GM23248 (cell line): ENCODE measurements at regions not wholly inside any gene's neighbourhood (a gene's known extent, or its start where the extent isn't known, plus 50 kb on each side); places are given as distances from the start of the nearest gene placed in this dataset.

ENCODE experiments used
- DNase-seq: peaks from one replicate; pipeline ENCODE4 v3.0.0-alpha.2; 2015
- H2AFZ ChIP-seq: fragments of 200-600 bp; sonication (generic); 2 replicates; pipeline ENCODE4 v1.6.1; 2016; ENCODE audit warnings: antibody characterized with exemption
- H3F3A ChIP-seq: fragments of 200-600 bp; sonication (generic); 2 replicates; pipeline ENCODE4 v1.6.1; 2016; ENCODE audit warnings: mild to moderate bottlenecking, antibody characterized with exemption, mixed run types; ENCODE audit not compliant: insufficient read depth
- H3K27ac ChIP-seq: fragments of 200-600 bp; sonication (generic); 2 replicates; pipeline ENCODE4 v1.5.1; 2016; ENCODE audit warnings: mild to moderate bottlenecking
- H3K27me3 ChIP-seq: fragments of 200-600 bp; sonication (generic); replicated peaks from 2 replicates; pipeline ENCODE4 v1.6.1; 2016; ENCODE audit warnings: mild to moderate bottlenecking; ENCODE audit not compliant: insufficient read depth
- H3K36me3 ChIP-seq: fragments of 200-600 bp; sonication (generic); 2 replicates; pipeline ENCODE4 v1.6.1; 2016; ENCODE audit warnings: low read depth, mild to moderate bottlenecking
- H3K4me1 ChIP-seq: fragments of 200-600 bp; sonication (generic); 2 replicates; pipeline ENCODE4 v1.6.1; 2016; ENCODE audit warnings: mild to moderate bottlenecking; ENCODE audit not compliant: insufficient read depth
- H3K4me2 ChIP-seq: fragments of 200-600 bp; sonication (generic); one replicate; pipeline ENCODE4 v1.6.1; 2016; ENCODE audit warnings: mild to moderate bottlenecking; ENCODE audit not compliant: unreplicated experiment
- H3K4me3 ChIP-seq: fragments of 200-600 bp; sonication (generic); 2 replicates; pipeline ENCODE4 v1.5.1; 2016; ENCODE audit warnings: mild to moderate bottlenecking
- H3K79me2 ChIP-seq: fragments of 200-600 bp; sonication (generic); 2 replicates; pipeline ENCODE4 v1.6.1; 2016; ENCODE audit warnings: mild to moderate bottlenecking; ENCODE audit not compliant: insufficient read depth
- H3K9ac ChIP-seq: fragments of 200-600 bp; sonication (generic); 2 replicates; pipeline ENCODE4 v1.6.1; 2016; ENCODE audit warnings: mild to moderate bottlenecking
- H3K9me2 ChIP-seq: fragments of 200-600 bp; sonication (generic); 2 replicates; pipeline ENCODE4 v1.6.1; 2016; ENCODE audit warnings: mixed run types, mild to moderate bottlenecking, moderate library complexity; ENCODE audit not compliant: insufficient read depth
- H3K9me3 ChIP-seq: fragments of 200-600 bp; sonication (generic); one replicate; pipeline ENCODE4 v1.6.1; 2017; ENCODE audit warnings: low read depth
- H4K20me1 ChIP-seq: fragments of 200-600 bp; sonication (generic); 2 replicates; pipeline ENCODE4 v1.6.0; 2016; ENCODE audit not compliant: insufficient read depth
- EZH2 ChIP-seq: fragments of 200-600 bp; sonication (generic); IDR thresholded peaks from 2 replicates; pipeline ENCODE4 v1.6.1; 2018; ENCODE audit warnings: antibody characterized with exemption, mild to moderate bottlenecking; ENCODE audit not compliant: insufficient read depth, poor library complexity, severe bottlenecking
- EZH2phosphoT487 ChIP-seq: fragments of 200-600 bp; sonication (generic); IDR thresholded peaks from 2 replicates; pipeline ENCODE4 v1.6.1; 2018; ENCODE audit warnings: antibody characterized with exemption, moderate library complexity, mild to moderate bottlenecking, low read depth; ENCODE audit not compliant: insufficient read depth
- WGBS, 2 experiments: methylation state at CpG; one replicate each; pipeline ENCODE4 v1.1.6; 2015 to 2017; ENCODE audit warnings: low lambda C conversion rate in 2 of 2, low coverage in 1 of 2; ENCODE audit errors: missing lambda C conversion rate in 2 of 2; 5-methylcytosine and 5-hydroxymethylcytosine counted together
- in situ Hi-C: fragments of 300-500 bp; cut with MboI; formaldehyde crosslinking; loops from 2 replicates; pipeline ENCODE4 v1.15.0; 2020

DNA sequence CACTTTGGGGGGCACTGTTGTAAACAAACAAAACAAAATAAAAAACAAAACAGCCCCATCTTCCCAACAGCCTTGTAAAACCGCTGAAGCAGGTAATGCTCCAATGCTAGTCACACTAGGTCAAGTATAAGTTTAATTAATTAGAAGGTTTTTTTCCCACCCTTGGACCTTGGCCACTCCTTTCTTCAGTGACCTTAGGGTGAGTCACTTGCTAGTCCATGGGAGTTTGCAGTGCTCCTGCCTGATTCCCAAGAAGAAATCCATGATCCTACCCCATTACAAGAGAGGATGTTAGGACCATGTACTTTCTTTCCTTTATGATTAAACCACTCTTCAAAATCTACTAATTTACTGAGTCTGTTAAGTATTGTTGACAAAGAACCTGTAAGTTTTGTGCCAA, 192.2 kb upstream of the CDKN2B start:
- no peaks in the 10 kb centered on the region for H3K9me2 ChIP-seq
- H4K20me1 ChIP-seq, result no peaks in the 10 kb centered on the region
- TF ChIP-seq EZH2phosphoT487 (no peak), EZH2 (no peak)
- 47 to 67% methylated on average over 1 of the region's 1 CpG for WGBS, 2 experiments
- no peaks in the 10 kb centered on the region for H3F3A ChIP-seq
- H3K4me1 ChIP-seq, result peaks cover 6% of the 10 kb centered on the region; the same call in 1 of the 2 replicates
- no peak overlapping the region for H3K27ac ChIP-seq
- H3K36me3 ChIP-seq, result no peaks in the 10 kb centered on the region
- H3K27me3 ChIP-seq, result no peaks in the 10 kb centered on the region
- no peak overlapping the region for H2AFZ ChIP-seq
- H3K9me3 ChIP-seq, result no peaks in the 10 kb centered on the region
- H3K79me2 ChIP-seq, result no peaks in the 10 kb centered on the region
- H3K4me3 ChIP-seq, result no peak overlapping the region
- no peak overlapping the region for H3K9ac ChIP-seq
- in situ Hi-C loops, result no loop called here
- peak; percentile 40 for DNase-seq
- no peak overlapping the region for H3K4me2 ChIP-seq

GRCh38 chr9:22203371-22204138, 194.4 kb upstream of the CDKN2B start:
- peak overlapping the region; percentile 53 for H3K4me2 ChIP-seq
- TF ChIP-seq EZH2, result no peak
- no peak for TF ChIP-seq EZH2phosphoT487
- H3K9me3 ChIP-seq, result no peaks in the 10 kb centered on the region
- H3K79me2 ChIP-seq, result no peaks in the 10 kb centered on the region
- peaks cover 5% of the 10 kb centered on the region; the same call in 1 of the 2 replicates for H3F3A ChIP-seq
- DNase-seq, result peak; percentile 79
- in situ Hi-C loops, result no loop called here
- no peak overlapping the region for H3K9ac ChIP-seq
- H3K27me3 ChIP-seq, result no peaks in the 10 kb centered on the region
- 19 to 20% methylated on average over 8 of the region's 8 CpGs for WGBS, 2 experiments
- peak overlapping the region; percentile 72 for H2AFZ ChIP-seq
- 0 out of 2 replicates have a peak overlapping the region, but pooled peaks have one; percentile 8 for H3K4me3 ChIP-seq
- no peak overlapping the region for H3K27ac ChIP-seq
- no peaks in the 10 kb centered on the region for H4K20me1 ChIP-seq
- peaks cover 14% of the 10 kb centered on the region for H3K4me1 ChIP-seq
- H3K36me3 ChIP-seq, result no peaks in the 10 kb centered on the region
- no peaks in the 10 kb centered on the region for H3K9me2 ChIP-seq

DNA sequence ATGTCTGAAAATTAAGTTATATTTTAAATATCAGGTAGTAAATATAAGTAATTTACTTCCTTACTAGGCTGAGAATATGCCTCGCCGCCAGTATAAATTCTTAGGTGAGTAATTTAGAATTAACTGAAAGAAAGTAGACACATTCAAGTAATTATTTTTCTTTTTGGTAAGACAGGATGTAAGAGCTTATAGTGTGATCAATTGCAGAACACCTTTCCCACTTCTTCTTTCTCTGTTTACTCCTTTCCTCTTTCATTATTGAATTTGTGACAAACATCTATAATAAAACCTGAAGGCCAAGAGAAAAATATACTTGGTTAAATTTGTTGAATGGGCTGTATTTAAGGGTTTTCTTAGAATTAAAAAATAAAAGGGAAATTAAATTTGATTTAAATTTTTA, 195.1 kb upstream of the CDKN2B start:
- H3K4me2 ChIP-seq, result no peak overlapping the region
- no peak overlapping the region for H3K27ac ChIP-seq
- H2AFZ ChIP-seq, result peak overlapping the region; percentile 72; the same call in 1 of the 2 replicates
- no peaks in the 10 kb centered on the region for H4K20me1 ChIP-seq
- TF ChIP-seq EZH2, result no peak
- no peak for TF ChIP-seq EZH2phosphoT487
- H3K27me3 ChIP-seq, result no peaks in the 10 kb centered on the region
- no peaks in the 10 kb centered on the region for H3K79me2 ChIP-seq
- no peaks in the 10 kb centered on the region for H3K9me3 ChIP-seq
- no peak overlapping the region for H3K9ac ChIP-seq
- H3K36me3 ChIP-seq, result no peaks in the 10 kb centered on the region
- in situ Hi-C loops, result no loop called here
- no peak overlapping the region for H3K4me3 ChIP-seq
- H3K9me2 ChIP-seq, result no peaks in the 10 kb centered on the region
- peaks cover 21% of the 10 kb centered on the region for H3K4me1 ChIP-seq
- peaks cover 10% of the 10 kb centered on the region; the same call in 1 of the 2 replicates for H3F3A ChIP-seq
- 99 to 100% methylated on average over 2 of the region's 2 CpGs for WGBS, 2 experiments
- DNase-seq, result no peak

DNA sequence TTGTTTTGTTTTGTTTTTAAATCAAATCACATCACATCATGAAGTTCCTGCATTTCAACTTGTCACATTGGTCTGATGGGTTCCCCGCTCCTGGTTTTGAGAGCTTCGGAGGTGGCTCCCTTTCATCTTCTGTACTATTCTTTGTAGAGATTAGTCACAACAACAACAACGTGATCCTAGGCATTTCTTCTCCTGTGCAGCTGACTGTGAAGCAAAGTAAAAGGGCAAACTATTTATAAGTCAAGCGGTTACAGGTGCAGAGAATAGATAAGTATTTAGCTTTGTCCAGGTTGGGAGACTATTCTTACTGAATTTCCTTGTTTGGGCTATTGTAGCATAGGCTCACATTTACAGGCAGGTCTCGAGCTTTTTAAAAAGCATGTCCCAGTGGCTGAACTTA, 197.7 kb upstream of the CDKN2B start:
- TF ChIP-seq EZH2phosphoT487, result no peak
- no peak for TF ChIP-seq EZH2
- H3K36me3 ChIP-seq, result no peaks in the 10 kb centered on the region
- H3K27ac ChIP-seq, result no peak overlapping the region
- no peak overlapping the region for H3K4me3 ChIP-seq
- no peaks in the 10 kb centered on the region for H3K79me2 ChIP-seq
- H3K4me2 ChIP-seq, result no peak overlapping the region
- no peaks in the 10 kb centered on the region for H3K9me2 ChIP-seq
- no peak overlapping the region for H3K9ac ChIP-seq
- no peaks in the 10 kb centered on the region for H3K27me3 ChIP-seq
- no peaks in the 10 kb centered on the region for H4K20me1 ChIP-seq
- H2AFZ ChIP-seq, result no peak overlapping the region
- peaks cover 35% of the 10 kb centered on the region for H3F3A ChIP-seq
- no peaks in the 10 kb centered on the region for H3K9me3 ChIP-seq
- peaks cover 46% of the 10 kb centered on the region for H3K4me1 ChIP-seq
- no peak for DNase-seq
- in situ Hi-C loops, result no loop called here
- 94 to 95% methylated on average over 5 of the region's 5 CpGs for WGBS, 2 experiments
